SK-N-MC (cell line): ENCODE measurements at regions not wholly inside any gene's neighbourhood (a gene's known extent, or its start where the extent isn't known, plus 50 kb on each side); places are given as distances from the start of the nearest gene placed in this dataset.
"Not testable (repeated sequence)": the region's sequence is repeated elsewhere in the genome, so short reads cannot be mapped to it uniquely, and the experiment has no call there.

Experiments used
- DNase-seq: peaks from one replicate; pipeline ENCODE4 v3.0.0-alpha.2; 2011; ENCODE audit warnings: low read depth, low spot score
- H3K27ac ChIP-seq: fragments of 200-600 bp; sonication (generic); 2 replicates; pipeline ENCODE4 v1.5.1; 2016; ENCODE audit warnings: mixed run types
- H3K36me3 ChIP-seq: fragments of 200-600 bp; sonication (generic); 2 replicates; pipeline ENCODE4 v1.6.1; 2017; ENCODE audit warnings: antibody characterized with exemption, low read length, mixed read lengths; ENCODE audit not compliant: insufficient read depth
- H3K4me3 ChIP-seq: fragments of 200-600 bp; sonication (generic); 2 replicates; pipeline ENCODE4 v1.5.1; 2016
- H3K9ac ChIP-seq: fragments of 200-600 bp; sonication (generic); 2 replicates; pipeline ENCODE4 v1.8.0; 2017; ENCODE audit warnings: mixed run types, mixed read lengths; ENCODE audit not compliant: insufficient read length
- H3K9me3 ChIP-seq: fragments of 200-600 bp; sonication (generic); 2 replicates; pipeline ENCODE4 v1.6.1; 2017; ENCODE audit warnings: low read depth, mild to moderate bottlenecking, antibody characterized with exemption, low read length, moderate library complexity, mixed read lengths
- EZH2 ChIP-seq: fragments of 200-600 bp; sonication (generic); IDR thresholded peaks from one replicate; pipeline ENCODE4 v1.6.1; 2017; ENCODE audit warnings: antibody characterized with exemption
- FOXP2 ChIP-seq: optimal IDR thresholded peaks from 2 replicates; pipeline ENCODE3; 2011; ENCODE audit warnings: mild to moderate bottlenecking, moderate library complexity; ENCODE audit not compliant: insufficient read depth; ENCODE audit errors: extremely low read length, control extremely low read depth
- POLR2AphosphoS5 ChIP-seq: IDR thresholded peaks from 2 replicates; pipeline ENCODE4 v1.6.1; 2012; ENCODE audit warnings: mild to moderate bottlenecking, low read depth, low read length, borderline replicate concordance

- Histone ChIP-seq H3K9me3 (no peaks in the 10 kb centered on the region), H3K36me3 (no peaks in the 10 kb centered on the region), H3K27ac (no peak overlapping the region), H3K4me3 (no peak overlapping the region), H3K9ac (no peak overlapping the region)
- TF ChIP-seq POLR2AphosphoS5 (no peak), FOXP2 (no peak), EZH2 (no peak)
- DNase-seq, result no peak
Observed at GRCh38 chr4:112823606-112824005, 186.7 kb downstream of the LARP7 start.

- TF ChIP-seq FOXP2 (no peak), POLR2AphosphoS5 (no peak), EZH2 (no peak)
- Histone ChIP-seq H3K9me3 (no peaks in the 10 kb centered on the region), H3K9ac (no peak overlapping the region), H3K4me3 (no peak overlapping the region), H3K36me3 (no peaks in the 10 kb centered on the region), H3K27ac (no peak overlapping the region)
- no peak for DNase-seq
Observed at GRCh38 chr4:112830753-112831386, 193.9 kb downstream of the LARP7 start.

GRCh38 chr4:112832493-112832892 is 195.6 kb downstream of the LARP7 start:
- no peaks in the 10 kb centered on the region for H3K36me3 ChIP-seq
- no peak overlapping the region for H3K27ac ChIP-seq
- H3K9me3 ChIP-seq, result no peaks in the 10 kb centered on the region
- TF ChIP-seq FOXP2 (no peak), EZH2 (no peak), POLR2AphosphoS5 (no peak)
- H3K4me3 ChIP-seq, result no peak overlapping the region
- no peak overlapping the region for H3K9ac ChIP-seq
- DNase-seq, result no peak

GRCh38 chr4:112836895-112837294 is 200.0 kb downstream of the LARP7 start:
- H3K36me3 ChIP-seq, result no peaks in the 10 kb centered on the region
- no peak overlapping the region for H3K9ac ChIP-seq
- DNase-seq, result no peak
- H3K4me3 ChIP-seq, result no peak overlapping the region
- H3K27ac ChIP-seq, result no peak overlapping the region
- no peaks in the 10 kb centered on the region for H3K9me3 ChIP-seq
- TF ChIP-seq POLR2AphosphoS5, result no peak
- no peak for TF ChIP-seq EZH2
- TF ChIP-seq FOXP2, result no peak

- H3K9me3 ChIP-seq, DNase-seq, H3K9ac ChIP-seq, H3K4me3 ChIP-seq, H3K36me3 ChIP-seq, H3K27ac ChIP-seq: not testable (repeated sequence)
Observed at GRCh38 chr4:112838015-112838414, 201.1 kb downstream of the LARP7 start.

- no peak for DNase-seq
- no peak overlapping the region for H3K4me3 ChIP-seq
- no peak for TF ChIP-seq EZH2
- no peak for TF ChIP-seq FOXP2
- no peak for TF ChIP-seq POLR2AphosphoS5
- H3K36me3 ChIP-seq, result no peaks in the 10 kb centered on the region
- H3K9me3 ChIP-seq, result no peaks in the 10 kb centered on the region
- H3K27ac ChIP-seq, result no peak overlapping the region
- no peak overlapping the region for H3K9ac ChIP-seq
Observed at GRCh38 chr4:112840061-112840460, 203.1 kb downstream of the LARP7 start.

- DNase-seq, result no peak
- Histone ChIP-seq H3K9ac (no peak overlapping the region), H3K27ac (no peak overlapping the region), H3K36me3 (no peaks in the 10 kb centered on the region), H3K4me3 (no peak overlapping the region), H3K9me3 (no peaks in the 10 kb centered on the region)
- no peak for TF ChIP-seq EZH2
- no peak for TF ChIP-seq FOXP2
- no peak for TF ChIP-seq POLR2AphosphoS5
Observed at GRCh38 chr4:112840619-112841018, 203.7 kb downstream of the LARP7 start.

- H3K36me3 ChIP-seq, result no peaks in the 10 kb centered on the region
- no peak overlapping the region for H3K27ac ChIP-seq
- no peaks in the 10 kb centered on the region for H3K9me3 ChIP-seq
- no peak overlapping the region for H3K9ac ChIP-seq
- no peak overlapping the region for H3K4me3 ChIP-seq
- TF ChIP-seq FOXP2, result no peak
- TF ChIP-seq POLR2AphosphoS5, result no peak
- TF ChIP-seq EZH2, result no peak
- no peak for DNase-seq
Observed at GRCh38 chr4:112842513-112842912, 205.6 kb downstream of the LARP7 start.

- no peak overlapping the region for H3K9ac ChIP-seq
- no peaks in the 10 kb centered on the region for H3K9me3 ChIP-seq
- TF ChIP-seq POLR2AphosphoS5, result no peak
- no peaks in the 10 kb centered on the region for H3K36me3 ChIP-seq
- H3K27ac ChIP-seq, result no peak overlapping the region
- DNase-seq, result no peak
- H3K4me3 ChIP-seq, result no peak overlapping the region
Observed at GRCh38 chr4:112845386-112845785, 204.1 kb upstream of the ANK2 start.
